ENCODE measurements at regions not wholly inside any gene's neighbourhood (a gene's known extent, or its start where the extent isn't known, plus 50 kb on each side); places are given as distances from the start of the nearest gene placed in this dataset.

GRCh38 chr4:27293831-27294230 lies 433.2 kb downstream of the STIM2 start:
- no peak for TF ChIP-seq CTCF (IDR thresholded peaks at IDR 0.05; ENCODE audit: borderline replicate concordance, insufficient read depth, low read depth, low read length)
- H3K4me3 ChIP-seq (ENCODE audit: low read depth, low read length) = no peak overlapping the region

GRCh38 chr4:27304751-27305150 lies 444.1 kb downstream of the STIM2 start:
- TF ChIP-seq CTCF (IDR thresholded peaks at IDR 0.05; ENCODE audit: borderline replicate concordance, insufficient read depth, low read depth, low read length) = no peak
- H3K4me3 ChIP-seq (ENCODE audit: low read depth, low read length) = no peak overlapping the region

- TF ChIP-seq CTCF (IDR thresholded peaks at IDR 0.05; ENCODE audit: borderline replicate concordance, insufficient read depth, low read depth, low read length) = no peak
- H3K4me3 ChIP-seq (ENCODE audit: low read depth, low read length) = no peak overlapping the region
These were observed 444.6 kb downstream of the STIM2 start for GRCh38 chr4:27305246-27305645.

GRCh38 chr4:27308379-27308778 lies 447.7 kb downstream of the STIM2 start:
- TF ChIP-seq CTCF (IDR thresholded peaks at IDR 0.05; ENCODE audit: borderline replicate concordance, insufficient read depth, low read depth, low read length) = no peak
- H3K4me3 ChIP-seq (ENCODE audit: low read depth, low read length) = no peak overlapping the region

GRCh38 chr4:27315625-27316024 lies 455.0 kb downstream of the STIM2 start:
- no peak for TF ChIP-seq CTCF (IDR thresholded peaks at IDR 0.05; ENCODE audit: borderline replicate concordance, insufficient read depth, low read depth, low read length)
- H3K4me3 ChIP-seq (ENCODE audit: low read depth, low read length) = no peak overlapping the region

GRCh38 chr4:27316176-27316575 lies 455.5 kb downstream of the STIM2 start:
- H3K4me3 ChIP-seq (ENCODE audit: low read depth, low read length) = no peak overlapping the region
- no peak for TF ChIP-seq CTCF (IDR thresholded peaks at IDR 0.05; ENCODE audit: borderline replicate concordance, insufficient read depth, low read depth, low read length)

GRCh38 chr4:27318740-27319139 lies 458.1 kb downstream of the STIM2 start:
- peak; percentile 49; the same call in 1 of the 2 replicates for TF ChIP-seq CTCF (IDR thresholded peaks at IDR 0.05; ENCODE audit: borderline replicate concordance, insufficient read depth, low read depth, low read length)
- H3K4me3 ChIP-seq (ENCODE audit: low read depth, low read length) = no peak overlapping the region
